DOHH2 (cell line): ENCODE measurements at regions not wholly inside any gene's neighbourhood (a gene's known extent, or its start where the extent isn't known, plus 50 kb on each side); places are given as distances from the start of the nearest gene placed in this dataset.

Experiments used
- H3F3A ChIP-seq: fragments of 200-600 bp; sonication (generic), shearing (Covaris generic); 2 replicates; pipeline ENCODE4 v1.6.0; 2016; ENCODE audit warnings: antibody characterized with exemption, mild to moderate bottlenecking; ENCODE audit not compliant: control insufficient read depth, insufficient read depth
- H3K27ac ChIP-seq: fragments of 200-600 bp; sonication (generic); 2 replicates; pipeline ENCODE4 v1.5.1; 2014; ENCODE audit warnings: low read depth, mild to moderate bottlenecking, low read length, moderate library complexity
- H3K27me3 ChIP-seq: fragments of 200-600 bp; sonication (generic); 2 replicates; pipeline ENCODE4 v1.6.1; 2014; ENCODE audit warnings: mild to moderate bottlenecking, low read length, mixed read lengths; ENCODE audit not compliant: control insufficient read depth
- H3K36me3 ChIP-seq: fragments of 200-600 bp; sonication (generic); 2 replicates; pipeline ENCODE4 v1.6.1; 2014; ENCODE audit warnings: mild to moderate bottlenecking, low read length, moderate library complexity, mixed read lengths; ENCODE audit not compliant: control insufficient read depth
- H3K4me1 ChIP-seq: fragments of 200-600 bp; sonication (generic); 2 replicates; pipeline ENCODE4 v1.6.1; 2014; ENCODE audit warnings: mild to moderate bottlenecking, low read length, mixed read lengths; ENCODE audit not compliant: control insufficient read depth
- H3K4me2 ChIP-seq: fragments of 200-600 bp; sonication (generic); 2 replicates; pipeline ENCODE4 v1.6.0; 2014; ENCODE audit warnings: mild to moderate bottlenecking, low read length, moderate library complexity
- H3K4me3 ChIP-seq: fragments of 200-600 bp; sonication (generic); 2 replicates; pipeline ENCODE4 v1.5.1; 2014; ENCODE audit warnings: mild to moderate bottlenecking, low read length, mixed read lengths
- H3K79me2 ChIP-seq: fragments of 200-600 bp; sonication (generic); 2 replicates; pipeline ENCODE4 v1.6.1; 2014; ENCODE audit warnings: mild to moderate bottlenecking, low read length, mixed read lengths; ENCODE audit not compliant: control insufficient read depth
- H3K9me2 ChIP-seq: fragments of 200-600 bp; sonication (generic); replicated peaks from 2 replicates; pipeline ENCODE4 v1.6.1; 2014; ENCODE audit warnings: mild to moderate bottlenecking, low read length, mixed read lengths; ENCODE audit not compliant: control insufficient read depth
- H3K9me3 ChIP-seq: fragments of 200-600 bp; sonication (generic); 2 replicates; pipeline ENCODE4 v1.6.1; 2014; ENCODE audit warnings: antibody characterized with exemption, low read length, mixed read lengths; ENCODE audit not compliant: control insufficient read depth, insufficient read depth
- H4K20me1 ChIP-seq: fragments of 200-600 bp; sonication (generic); 2 replicates; pipeline ENCODE4 v1.6.0; 2014; ENCODE audit warnings: low read depth, mild to moderate bottlenecking, antibody characterized with exemption, low read length, moderate library complexity; ENCODE audit not compliant: control insufficient read depth, insufficient read depth
- EZH2phosphoT487 ChIP-seq: fragments of 200-600 bp; sonication (generic); IDR thresholded peaks from 2 replicates; pipeline ENCODE4 v1.6.1; 2017; ENCODE audit warnings: borderline replicate concordance, mild to moderate bottlenecking, antibody characterized with exemption, low read length, moderate library complexity, mixed read lengths
- TF ChIP-seq, protein P1 (sequence below): fragments of 200-600 bp; sonication (generic); IDR thresholded peaks from one replicate; pipeline ENCODE4 v1.5.1; 2014; ENCODE audit warnings: antibody characterized with exemption, mild to moderate bottlenecking, low read depth, low read length; ENCODE audit not compliant: poor library complexity, severe bottlenecking

GRCh38 chr2:6518361-6518760 lies 347.3 kb downstream of the CMPK2 start:
- Histone ChIP-seq H3K79me2 (no peaks in the 10 kb centered on the region), H3K4me2 (no peak overlapping the region), H3K4me1 (no peaks in the 10 kb centered on the region)

DNA sequence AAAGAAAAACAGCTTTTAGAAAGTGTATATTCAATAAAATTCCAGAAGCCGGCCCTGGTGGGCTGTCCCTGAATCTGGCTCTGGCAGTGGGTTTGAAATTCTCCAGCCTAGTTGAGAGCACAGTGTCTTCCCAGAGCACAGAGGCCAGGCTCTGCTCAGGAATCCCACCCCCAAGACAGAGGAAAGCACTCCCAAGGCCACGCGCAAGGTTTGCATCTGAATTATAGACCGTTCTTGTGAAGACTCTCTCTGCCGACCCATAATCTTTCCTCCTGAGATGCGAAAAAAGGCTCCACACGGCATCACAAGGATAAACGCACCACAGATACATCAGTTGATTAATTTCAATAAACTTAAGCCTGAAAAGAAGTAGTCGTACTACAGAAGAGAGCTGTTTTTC lies 342.2 kb downstream of the CMPK2 start:
- H3K9me3 ChIP-seq = no peaks in the 10 kb centered on the region
- peaks cover 11% of the 10 kb centered on the region for H3K4me1 ChIP-seq
- H4K20me1 ChIP-seq = no peaks in the 10 kb centered on the region
- no peaks in the 10 kb centered on the region for H3K79me2 ChIP-seq
- no peak overlapping the region for H3K27ac ChIP-seq
- H3K4me3 ChIP-seq = no peak overlapping the region
- no peak overlapping the region for H3K4me2 ChIP-seq
- no peaks in the 10 kb centered on the region for H3K36me3 ChIP-seq
- H3F3A ChIP-seq = no peaks in the 10 kb centered on the region
- no peaks in the 10 kb centered on the region for H3K9me2 ChIP-seq
- TF ChIP-seq, protein P1, sequence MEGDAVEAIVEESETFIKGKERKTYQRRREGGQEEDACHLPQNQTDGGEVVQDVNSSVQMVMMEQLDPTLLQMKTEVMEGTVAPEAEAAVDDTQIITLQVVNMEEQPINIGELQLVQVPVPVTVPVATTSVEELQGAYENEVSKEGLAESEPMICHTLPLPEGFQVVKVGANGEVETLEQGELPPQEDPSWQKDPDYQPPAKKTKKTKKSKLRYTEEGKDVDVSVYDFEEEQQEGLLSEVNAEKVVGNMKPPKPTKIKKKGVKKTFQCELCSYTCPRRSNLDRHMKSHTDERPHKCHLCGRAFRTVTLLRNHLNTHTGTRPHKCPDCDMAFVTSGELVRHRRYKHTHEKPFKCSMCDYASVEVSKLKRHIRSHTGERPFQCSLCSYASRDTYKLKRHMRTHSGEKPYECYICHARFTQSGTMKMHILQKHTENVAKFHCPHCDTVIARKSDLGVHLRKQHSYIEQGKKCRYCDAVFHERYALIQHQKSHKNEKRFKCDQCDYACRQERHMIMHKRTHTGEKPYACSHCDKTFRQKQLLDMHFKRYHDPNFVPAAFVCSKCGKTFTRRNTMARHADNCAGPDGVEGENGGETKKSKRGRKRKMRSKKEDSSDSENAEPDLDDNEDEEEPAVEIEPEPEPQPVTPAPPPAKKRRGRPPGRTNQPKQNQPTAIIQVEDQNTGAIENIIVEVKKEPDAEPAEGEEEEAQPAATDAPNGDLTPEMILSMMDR = no peak
- H3K27me3 ChIP-seq = no peaks in the 10 kb centered on the region

More at GRCh38 chr2:6518361-6518760, 347.3 kb downstream of the CMPK2 start:
- H3K36me3 ChIP-seq = no peaks in the 10 kb centered on the region
- no peaks in the 10 kb centered on the region for H3K9me2 ChIP-seq
- no peaks in the 10 kb centered on the region for H3F3A ChIP-seq
- no peaks in the 10 kb centered on the region for H4K20me1 ChIP-seq
- no peak overlapping the region for H3K27ac ChIP-seq
- TF ChIP-seq, protein P1 = no peak
- no peak for TF ChIP-seq EZH2phosphoT487
- H3K9me3 ChIP-seq = no peaks in the 10 kb centered on the region
- H3K4me3 ChIP-seq = no peak overlapping the region
- no peaks in the 10 kb centered on the region for H3K27me3 ChIP-seq

- H3K4me2 ChIP-seq = no peak overlapping the region
- H4K20me1 ChIP-seq = no peaks in the 10 kb centered on the region
- no peaks in the 10 kb centered on the region for H3K79me2 ChIP-seq
- H3K4me3 ChIP-seq = no peak overlapping the region
- no peak for TF ChIP-seq EZH2phosphoT487
- TF ChIP-seq, protein P1 = no peak
- no peaks in the 10 kb centered on the region for H3K27me3 ChIP-seq
- peaks cover 11% of the 10 kb centered on the region for H3K4me1 ChIP-seq
- no peak overlapping the region for H3K27ac ChIP-seq
- H3K36me3 ChIP-seq = no peaks in the 10 kb centered on the region
- H3F3A ChIP-seq = no peaks in the 10 kb centered on the region
- H3K9me3 ChIP-seq = no peaks in the 10 kb centered on the region
- H3K9me2 ChIP-seq = no peaks in the 10 kb centered on the region
Measured at GRCh38 chr2:6524691-6525474, 340.8 kb downstream of the CMPK2 start.
